H1 (cell line): ENCODE measurements at regions not wholly inside any gene's neighbourhood (a gene's known extent, or its start where the extent isn't known, plus 50 kb on each side); places are given as distances from the start of the nearest gene placed in this dataset.

ENCODE experiments used
- ATF3 ChIP-seq: IDR thresholded peaks from 2 replicates; pipeline ENCODE4 v1.6.1; 2011; ENCODE audit warnings: low read depth, mild to moderate bottlenecking, low read length; ENCODE audit not compliant: insufficient read depth
- CREB1 ChIP-seq: IDR thresholded peaks from 2 replicates; pipeline ENCODE4 v1.6.1; 2012; ENCODE audit warnings: inconsistent platforms
- E2F6 ChIP-seq: IDR thresholded peaks from 2 replicates; pipeline ENCODE4 v1.6.1; 2012; ENCODE audit warnings: inconsistent platforms
- HDAC6 ChIP-seq: IDR thresholded peaks from one replicate; pipeline ENCODE4 v1.7.1; 2012; ENCODE audit warnings: low read depth, mild to moderate bottlenecking, inconsistent platforms, low read length, moderate library complexity
- MAX ChIP-seq: IDR thresholded peaks from 2 replicates; pipeline ENCODE4 v1.6.1; 2012; ENCODE audit warnings: inconsistent platforms
- NRF1 ChIP-seq: IDR thresholded peaks from 2 replicates; pipeline ENCODE4 v1.6.1; 2011; ENCODE audit warnings: mild to moderate bottlenecking, low read depth, low read length, improper control_type of control experiment
- SIN3A ChIP-seq, 2 experiments: IDR thresholded peaks in 1 of 2; conservative IDR thresholded peaks in 1 of 2; 2 replicates each; pipeline ENCODE4 v1.6.1; 2011 to 2012; ENCODE audit warnings: low read length in 2 of 2, improper control_type of control experiment in 1 of 2, low read depth in 1 of 2, mild to moderate bottlenecking in 1 of 2
- ZNF274 ChIP-seq: IDR thresholded peaks from 2 replicates; pipeline ENCODE4 v1.7.0; 2012; ENCODE audit warnings: low read length, borderline replicate concordance; ENCODE audit errors: extremely low read depth

- no peak for TF ChIP-seq E2F6
- no peak for TF ChIP-seq MAX
- no peak for TF ChIP-seq NRF1
- no peak for TF ChIP-seq ZNF274
- no peak for TF ChIP-seq SIN3A (conservative IDR thresholded peaks at IDR 0.05 in 1 of 2, IDR thresholded peaks at IDR 0.05 in 1 of 2; ENCODE audit: low read depth in 1 of 2, low read length in 2 of 2)
- no peak for TF ChIP-seq CREB1
- TF ChIP-seq HDAC6: no peak
- TF ChIP-seq ATF3: no peak
These were observed 198.6 kb downstream of the FLRT2 start (continued) for GRCh38 chr14:85728476-85729065.
